Activated naive CD8-positive, alpha-beta T cell treated with anti-CD3 and anti-CD28 coated beads for 36 hours (primary cell): ENCODE measurements at regions not wholly inside any gene's neighbourhood (a gene's known extent, or its start where the extent isn't known, plus 50 kb on each side); places are given as distances from the start of the nearest gene placed in this dataset.

Source experiments
- DNase-seq: peaks from one replicate; pipeline ENCODE4 v3.0.0; 2021
- H3K27ac Mint-ChIP-seq: one replicate; pipeline ENCODE4 v1.8.0; 2022; ENCODE audit warnings: mild to moderate bottlenecking, moderate library complexity, mixed read lengths
- H3K27me3 Mint-ChIP-seq: one replicate; pipeline ENCODE4 v1.8.0; 2022; ENCODE audit warnings: mild to moderate bottlenecking, mixed read lengths
- H3K36me3 Mint-ChIP-seq: one replicate; pipeline ENCODE4 v1.8.0; 2021; ENCODE audit warnings: mild to moderate bottlenecking, mixed read lengths
- H3K4me1 Mint-ChIP-seq: one replicate; pipeline ENCODE4 v1.8.0; 2021; ENCODE audit warnings: mixed read lengths
- H3K4me3 Mint-ChIP-seq: one replicate; pipeline ENCODE4 v1.8.0; 2022; ENCODE audit warnings: mild to moderate bottlenecking, moderate library complexity, mixed read lengths
- H3K9me3 Mint-ChIP-seq: one replicate; pipeline ENCODE4 v1.8.0; 2022; ENCODE audit warnings: mixed read lengths

- Mint-ChIP-seq H3K4me3 (no peak overlapping the region), H3K36me3 (peaks cover 12% of the 10 kb centered on the region)
Observed at GRCh38 chr6:156087487-156087886, 631.8 kb upstream of the NOX3 start.

DNA sequence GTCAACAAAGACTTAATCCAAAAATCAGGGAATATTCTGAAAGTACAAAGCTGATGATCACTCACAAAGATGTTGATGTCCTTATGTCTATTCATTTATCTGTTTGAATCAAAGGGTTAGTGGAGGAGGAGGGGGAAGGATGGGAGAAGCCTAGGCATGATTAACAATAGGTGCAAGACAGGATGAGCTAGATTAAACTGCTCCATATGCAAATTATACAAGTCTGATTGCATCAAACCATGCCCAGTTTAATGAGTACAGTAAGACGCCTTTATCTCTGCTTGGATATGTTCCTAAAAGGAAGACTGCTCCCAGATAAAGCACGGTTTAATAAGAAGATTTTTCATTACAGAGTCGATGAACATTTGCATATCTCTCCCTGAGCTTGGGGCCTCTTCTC, 626.4 kb upstream of the NOX3 start:
- H3K27me3 Mint-ChIP-seq, result no peaks in the 10 kb centered on the region
- H3K9me3 Mint-ChIP-seq, result peaks cover 4% of the 10 kb centered on the region
- H3K4me3 Mint-ChIP-seq, result no peak overlapping the region
- no peak for DNase-seq
- no peaks in the 10 kb centered on the region for H3K4me1 Mint-ChIP-seq
- no peak overlapping the region for H3K27ac Mint-ChIP-seq
- H3K36me3 Mint-ChIP-seq, result peaks cover 3% of the 10 kb centered on the region

More at GRCh38 chr6:156087487-156087886, 631.8 kb upstream of the NOX3 start:
- peaks cover 39% of the 10 kb centered on the region for H3K9me3 Mint-ChIP-seq
- no peaks in the 10 kb centered on the region for H3K4me1 Mint-ChIP-seq
- DNase-seq, result no peak
- no peak overlapping the region for H3K27ac Mint-ChIP-seq
- H3K27me3 Mint-ChIP-seq, result no peaks in the 10 kb centered on the region

GRCh38 chr6:156080371-156080770, 624.7 kb upstream of the NOX3 start:
- no peak for DNase-seq
- H3K4me3 Mint-ChIP-seq, result no peak overlapping the region
- no peaks in the 10 kb centered on the region for H3K36me3 Mint-ChIP-seq
- H3K4me1 Mint-ChIP-seq, result no peaks in the 10 kb centered on the region
- no peaks in the 10 kb centered on the region for H3K27me3 Mint-ChIP-seq
- peaks cover 1% of the 10 kb centered on the region for H3K9me3 Mint-ChIP-seq
- no peak overlapping the region for H3K27ac Mint-ChIP-seq

DNA sequence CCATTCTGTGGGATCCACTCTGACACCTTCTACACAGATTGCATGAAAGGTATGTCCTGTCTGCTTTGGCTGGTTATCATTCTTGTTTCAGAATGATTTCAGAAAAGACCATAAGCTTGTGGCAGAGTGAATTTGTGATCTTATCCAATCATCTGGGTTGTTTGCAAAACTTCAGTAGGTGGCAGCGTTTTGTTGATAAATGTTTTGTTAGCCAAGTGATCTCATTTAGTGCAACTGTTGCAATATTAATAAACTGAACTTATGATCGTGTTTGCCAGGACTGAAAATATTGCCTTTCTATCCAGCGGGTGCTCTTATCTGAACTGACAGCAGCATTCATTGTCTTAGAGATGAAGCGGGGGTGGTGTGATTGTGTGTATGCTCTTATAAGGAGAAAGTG, 613.2 kb upstream of the NOX3 start:
- no peak overlapping the region for H3K27ac Mint-ChIP-seq
- H3K27me3 Mint-ChIP-seq, result no peaks in the 10 kb centered on the region
- DNase-seq, result no peak
- no peaks in the 10 kb centered on the region for H3K9me3 Mint-ChIP-seq
- H3K4me1 Mint-ChIP-seq, result no peaks in the 10 kb centered on the region
- no peak overlapping the region for H3K4me3 Mint-ChIP-seq
- no peaks in the 10 kb centered on the region for H3K36me3 Mint-ChIP-seq

GRCh38 chr6:156065849-156066248, 610.2 kb upstream of the NOX3 start:
- Mint-ChIP-seq H3K36me3 (no peaks in the 10 kb centered on the region), H3K27me3 (no peaks in the 10 kb centered on the region), H3K9me3 (no peaks in the 10 kb centered on the region), H3K4me1 (no peaks in the 10 kb centered on the region), H3K27ac (no peak overlapping the region), H3K4me3 (no peak overlapping the region)
- no peak for DNase-seq

- no peak for DNase-seq
- peaks cover 2% of the 10 kb centered on the region for H3K9me3 Mint-ChIP-seq
- no peak overlapping the region for H3K27ac Mint-ChIP-seq
- H3K4me3 Mint-ChIP-seq, result no peak overlapping the region
- H3K4me1 Mint-ChIP-seq, result peaks cover 5% of the 10 kb centered on the region
- peaks cover 4% of the 10 kb centered on the region for H3K27me3 Mint-ChIP-seq
- no peaks in the 10 kb centered on the region for H3K36me3 Mint-ChIP-seq
Observed at GRCh38 chr6:156062091-156062563, 606.5 kb upstream of the NOX3 start.

- DNase-seq, result no peak
- Mint-ChIP-seq H3K27ac (no peak overlapping the region), H3K36me3 (no peaks in the 10 kb centered on the region), H3K27me3 (peaks cover 4% of the 10 kb centered on the region), H3K4me3 (no peak overlapping the region), H3K9me3 (peaks cover 2% of the 10 kb centered on the region), H3K4me1 (peaks cover 5% of the 10 kb centered on the region)
Observed at GRCh38 chr6:156061465-156061864, 605.8 kb upstream of the NOX3 start.

DNA sequence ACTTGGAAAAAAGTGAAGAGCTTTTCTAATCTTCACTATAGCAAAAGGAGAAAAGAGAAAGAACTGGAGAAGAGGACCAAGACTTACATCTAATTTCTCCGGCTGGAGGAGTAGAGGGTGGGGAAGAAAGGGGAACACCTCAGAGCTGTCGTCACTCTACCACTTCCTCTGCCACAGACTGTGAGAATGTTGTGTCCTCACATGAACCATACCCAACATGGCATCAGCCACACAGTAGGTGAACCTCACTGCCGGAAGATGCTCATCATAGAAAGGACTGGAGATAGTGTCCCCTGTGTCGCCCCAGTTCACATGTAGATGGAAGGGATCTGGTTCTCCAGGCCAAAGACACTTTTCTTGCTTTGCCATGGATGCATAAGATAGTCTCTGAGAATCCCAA, 604.4 kb upstream of the NOX3 start:
- H3K4me1 Mint-ChIP-seq, result peaks cover 5% of the 10 kb centered on the region
- H3K27me3 Mint-ChIP-seq, result peaks cover 4% of the 10 kb centered on the region
- H3K27ac Mint-ChIP-seq, result no peak overlapping the region
- peak overlapping the region; percentile 25 for H3K4me3 Mint-ChIP-seq
- DNase-seq, result peak; percentile 3
- H3K36me3 Mint-ChIP-seq, result no peaks in the 10 kb centered on the region
- H3K9me3 Mint-ChIP-seq, result peaks cover 2% of the 10 kb centered on the region

DNA sequence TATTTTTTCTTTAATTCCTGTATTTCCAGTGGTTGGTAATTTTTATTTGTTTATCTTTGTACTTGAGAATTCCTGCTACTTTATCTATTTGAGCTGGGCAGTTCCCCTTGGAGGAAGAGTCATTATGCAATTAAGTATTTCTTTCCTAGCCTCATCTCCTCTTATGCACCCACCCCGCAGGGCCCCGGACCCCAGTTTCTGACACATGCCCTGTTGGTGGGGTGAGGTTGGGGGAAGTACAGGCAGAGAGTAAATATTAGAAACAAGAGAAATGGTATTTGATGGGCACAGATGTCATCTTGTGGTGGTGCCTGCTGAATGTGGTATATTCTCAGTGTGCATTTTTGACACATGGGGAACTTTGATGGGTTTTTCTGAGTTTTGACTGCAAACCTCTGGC, 602.7 kb upstream of the NOX3 start:
- Mint-ChIP-seq H3K36me3 (no peaks in the 10 kb centered on the region), H3K4me1 (peaks cover 5% of the 10 kb centered on the region)

GRCh38 chr6:156057869-156058268, 602.2 kb upstream of the NOX3 start:
- peaks cover 5% of the 10 kb centered on the region for H3K4me1 Mint-ChIP-seq
- no peak for DNase-seq
- H3K27me3 Mint-ChIP-seq, result peaks cover 4% of the 10 kb centered on the region
- no peaks in the 10 kb centered on the region for H3K36me3 Mint-ChIP-seq
- no peak overlapping the region for H3K4me3 Mint-ChIP-seq
- peaks cover 2% of the 10 kb centered on the region for H3K9me3 Mint-ChIP-seq
- no peak overlapping the region for H3K27ac Mint-ChIP-seq

More for the DNA sequence above, 602.7 kb upstream of the NOX3 start:
- Mint-ChIP-seq H3K27me3 (peaks cover 4% of the 10 kb centered on the region), H3K4me3 (no peak overlapping the region), H3K27ac (no peak overlapping the region), H3K9me3 (peaks cover 2% of the 10 kb centered on the region)
- DNase-seq, result no peak

DNA sequence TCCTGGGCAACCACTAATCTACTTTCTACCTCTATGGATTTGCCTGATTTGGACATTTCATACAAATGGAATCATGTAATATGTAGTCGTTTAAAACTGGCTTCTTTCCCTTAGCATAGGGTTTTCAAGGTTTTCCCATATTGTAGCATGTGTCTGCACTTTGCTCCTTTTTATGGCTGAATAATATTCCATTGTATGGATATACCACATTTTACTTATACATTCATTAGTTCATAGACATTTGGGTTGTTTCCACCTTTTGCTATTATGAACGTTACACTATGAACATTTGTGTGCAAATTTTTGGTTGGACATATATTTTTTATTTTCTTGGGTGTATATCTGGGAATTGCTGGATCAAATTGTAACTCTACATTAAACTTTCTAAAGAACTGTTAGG, 600.4 kb upstream of the NOX3 start:
- H3K4me1 Mint-ChIP-seq, result peaks cover 5% of the 10 kb centered on the region
- H3K4me3 Mint-ChIP-seq, result no peak overlapping the region
- peaks cover 2% of the 10 kb centered on the region for H3K9me3 Mint-ChIP-seq
- H3K27me3 Mint-ChIP-seq, result peaks cover 4% of the 10 kb centered on the region
- no peak for DNase-seq
- no peak overlapping the region for H3K27ac Mint-ChIP-seq
- H3K36me3 Mint-ChIP-seq, result no peaks in the 10 kb centered on the region

DNA sequence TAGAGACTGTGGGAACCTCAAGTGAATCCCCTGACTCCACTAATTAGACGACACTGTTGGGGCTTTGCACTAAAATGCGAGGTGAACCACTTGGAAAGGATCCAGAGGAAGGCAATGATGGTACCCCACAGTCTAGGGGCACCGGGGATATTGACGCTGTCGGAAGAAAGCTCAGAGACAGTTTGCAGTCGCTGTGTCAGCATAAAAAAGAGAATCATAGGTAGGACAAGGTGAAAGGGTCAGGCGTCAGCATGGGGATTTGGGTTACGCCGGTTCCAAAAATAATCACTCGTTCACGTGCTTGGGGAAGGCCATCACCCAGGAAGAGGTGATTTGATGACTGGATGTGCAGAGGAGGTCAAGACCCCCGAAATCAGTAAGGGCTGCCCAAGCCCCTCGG, 598.0 kb upstream of the NOX3 start:
- no peak overlapping the region for H3K27ac Mint-ChIP-seq
- H3K9me3 Mint-ChIP-seq, result peaks cover 5% of the 10 kb centered on the region

DNA sequence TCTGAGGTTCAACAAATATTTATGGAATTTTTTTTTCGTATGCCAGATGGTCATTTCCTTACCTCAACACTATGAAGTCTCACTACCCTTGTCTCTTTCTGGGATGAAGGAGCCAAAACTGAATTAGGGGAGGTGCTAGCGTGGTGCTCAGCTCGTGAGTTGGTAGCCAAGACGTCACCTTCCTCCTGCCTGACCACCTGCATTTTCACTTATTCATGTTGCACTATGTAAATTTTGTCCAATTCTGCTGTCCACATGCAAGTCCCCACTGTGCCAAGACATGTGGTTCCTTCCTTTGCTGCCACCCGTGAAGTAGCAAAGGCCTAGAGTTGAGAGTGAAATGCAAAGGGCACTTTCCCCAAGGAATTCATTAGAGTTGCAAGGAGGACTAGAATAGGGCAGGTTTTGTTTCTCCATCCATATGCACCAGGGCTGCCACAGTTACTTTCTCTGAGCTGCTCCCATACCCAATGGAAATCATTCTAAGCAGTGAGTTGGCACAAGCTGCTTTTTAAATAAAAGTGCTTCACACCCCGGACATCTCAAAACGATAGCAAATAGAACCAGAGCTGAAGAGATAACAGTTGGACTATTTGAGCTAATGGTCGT, 591.3 kb upstream of the NOX3 start:
- H3K27ac Mint-ChIP-seq, result no peak overlapping the region
- H3K4me3 Mint-ChIP-seq, result no peak overlapping the region
- no peak for DNase-seq

More for the DNA sequence above, 598.0 kb upstream of the NOX3 start:
- H3K27me3 Mint-ChIP-seq, result peaks cover 4% of the 10 kb centered on the region
- no peak overlapping the region for H3K4me3 Mint-ChIP-seq
- no peaks in the 10 kb centered on the region for H3K4me1 Mint-ChIP-seq
- DNase-seq, result no peak
- no peaks in the 10 kb centered on the region for H3K36me3 Mint-ChIP-seq

DNA sequence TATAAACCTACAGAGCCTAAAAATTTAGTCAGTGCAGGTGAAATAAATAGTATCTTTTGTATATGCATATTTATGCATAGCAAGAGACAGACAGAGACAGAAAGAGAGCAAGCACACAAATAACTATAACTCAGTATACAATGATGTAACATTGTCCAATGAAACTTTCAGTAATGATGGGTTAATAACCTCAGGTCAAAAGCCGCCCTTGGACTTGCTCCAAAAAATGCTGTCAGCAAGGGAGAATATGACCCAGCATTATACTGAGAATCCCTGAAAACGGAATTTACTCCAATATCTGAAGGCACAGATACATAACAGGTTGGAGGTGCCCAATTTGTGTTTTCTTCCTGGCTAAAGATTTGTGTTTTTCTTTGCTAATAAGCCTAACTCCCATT, 590.6 kb upstream of the NOX3 start:
- Mint-ChIP-seq H3K36me3 (no peaks in the 10 kb centered on the region), H3K4me1 (no peaks in the 10 kb centered on the region), H3K27ac (no peak overlapping the region), H3K9me3 (peaks cover 13% of the 10 kb centered on the region), H3K27me3 (no peaks in the 10 kb centered on the region), H3K4me3 (no peak overlapping the region)
- no peak for DNase-seq

More for the DNA sequence above, 591.3 kb upstream of the NOX3 start:
- H3K4me1 Mint-ChIP-seq, result no peaks in the 10 kb centered on the region
- no peaks in the 10 kb centered on the region for H3K36me3 Mint-ChIP-seq
- H3K27me3 Mint-ChIP-seq, result no peaks in the 10 kb centered on the region
- peaks cover 13% of the 10 kb centered on the region for H3K9me3 Mint-ChIP-seq

- Mint-ChIP-seq H3K36me3 (no peaks in the 10 kb centered on the region), H3K9me3 (peaks cover 13% of the 10 kb centered on the region), H3K27ac (no peak overlapping the region), H3K4me1 (no peaks in the 10 kb centered on the region), H3K4me3 (no peak overlapping the region), H3K27me3 (no peaks in the 10 kb centered on the region)
- DNase-seq, result no peak
Observed at GRCh38 chr6:156045401-156046267, 590.0 kb upstream of the NOX3 start.

DNA sequence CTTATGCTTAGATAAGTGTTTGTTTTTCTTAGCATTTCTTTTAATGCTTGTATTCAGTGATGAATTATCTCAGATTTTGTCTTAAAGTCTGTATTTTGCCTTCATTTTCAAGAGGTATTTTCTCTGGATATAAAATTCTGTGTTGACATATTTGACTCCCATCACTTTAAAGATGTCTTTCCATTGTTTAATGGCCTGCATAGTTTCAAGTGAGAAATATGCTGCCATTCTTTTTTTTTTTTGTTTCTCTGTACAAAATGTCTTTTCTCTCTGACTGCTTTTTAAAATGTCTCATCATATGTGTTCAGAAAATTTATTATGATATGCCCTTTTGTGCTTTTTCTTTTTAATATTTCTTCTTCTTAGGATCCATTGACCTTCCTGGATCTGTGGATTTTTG, 578.0 kb upstream of the NOX3 start:
- peaks cover 10% of the 10 kb centered on the region for H3K27me3 Mint-ChIP-seq
- peaks cover 1% of the 10 kb centered on the region for H3K36me3 Mint-ChIP-seq

More for the DNA sequence above, 578.0 kb upstream of the NOX3 start:
- Mint-ChIP-seq H3K9me3 (peaks cover 13% of the 10 kb centered on the region), H3K4me1 (peaks cover 10% of the 10 kb centered on the region), H3K27ac (no peak overlapping the region), H3K4me3 (no peak overlapping the region)
- no peak for DNase-seq
